GM23338 (cell line): ENCODE measurements at regions not wholly inside any gene's neighbourhood (a gene's known extent, or its start where the extent isn't known, plus 50 kb on each side); places are given as distances from the start of the nearest gene placed in this dataset.
"Not testable (repeated sequence)": the region's sequence is repeated elsewhere in the genome, so short reads cannot be mapped to it uniquely, and the experiment has no call there.

Experiments
- ATAC-seq: fragments of 200-7000 bp; cut with Tn5 transposase; 3 replicates; pipeline ENCODE4 v1.9.1; 2020
- DNase-seq: peaks from one replicate; pipeline ENCODE4 v3.0.0-alpha.2; 2015; ENCODE audit warnings: low spot score
- H2AFZ ChIP-seq: fragments of 200-600 bp; sonication (generic); 2 replicates; pipeline ENCODE4 v1.8.0; 2016; ENCODE audit warnings: antibody characterized with exemption, mild to moderate bottlenecking, moderate library complexity
- H3F3A ChIP-seq: fragments of 200-600 bp; sonication (generic); replicated peaks from 2 replicates; pipeline ENCODE4 v1.8.0; 2017; ENCODE audit warnings: antibody characterized with exemption, mixed run types, low read depth
- H3K27ac ChIP-seq: fragments of 200-600 bp; sonication (generic); 2 replicates; pipeline ENCODE4 v1.6.1; 2016; ENCODE audit warnings: low read depth
- H3K27me3 ChIP-seq: fragments of 200-600 bp; sonication (generic); 2 replicates; pipeline ENCODE4 v1.8.0; 2016; ENCODE audit warnings: mild to moderate bottlenecking, mixed run types, moderate library complexity; ENCODE audit not compliant: insufficient read depth
- H3K36me3 ChIP-seq: fragments of 200-600 bp; sonication (generic); 2 replicates; pipeline ENCODE4 v1.8.0; 2016; ENCODE audit warnings: mild to moderate bottlenecking; ENCODE audit not compliant: insufficient read depth
- H3K4me1 ChIP-seq: fragments of 200-600 bp; sonication (generic); 2 replicates; pipeline ENCODE4 v1.8.0; 2016; ENCODE audit warnings: mild to moderate bottlenecking, moderate library complexity; ENCODE audit not compliant: insufficient read depth
- H3K4me2 ChIP-seq: fragments of 200-600 bp; sonication (generic); 2 replicates; pipeline ENCODE4 v1.7.1; 2017; ENCODE audit warnings: mixed run types
- H3K4me3 ChIP-seq: fragments of 200-600 bp; sonication (generic); 2 replicates; pipeline ENCODE4 v1.6.1; 2016; ENCODE audit warnings: mixed run types
- H3K79me2 ChIP-seq: fragments of 200-600 bp; sonication (generic); replicated peaks from 2 replicates; pipeline ENCODE4 v1.8.0; 2017; ENCODE audit warnings: mild to moderate bottlenecking; ENCODE audit not compliant: insufficient read depth
- H3K9me2 ChIP-seq: fragments of 200-600 bp; sonication (generic); 2 replicates; pipeline ENCODE4 v1.8.0; 2017; ENCODE audit not compliant: insufficient read depth
- H4K20me1 ChIP-seq: fragments of 200-600 bp; sonication (generic); replicated peaks from 2 replicates; pipeline ENCODE4 v1.8.0; 2017; ENCODE audit warnings: mild to moderate bottlenecking; ENCODE audit not compliant: insufficient read depth
- H3K27ac Mint-ChIP-seq: 2 replicates; pipeline ENCODE4 v1.8.0; 2020; ENCODE audit warnings: inconsistent platforms, mild to moderate bottlenecking, moderate library complexity, mixed read lengths
- H3K27me3 Mint-ChIP-seq: 3 replicates; pipeline ENCODE4 v1.8.0; 2022; ENCODE audit warnings: low read depth, mild to moderate bottlenecking, moderate library complexity, mixed read lengths, inconsistent platforms; ENCODE audit not compliant: insufficient read depth, poor library complexity
- H3K36me3 Mint-ChIP-seq: 3 replicates; pipeline ENCODE4 v1.8.0; 2021; ENCODE audit warnings: low read depth, mild to moderate bottlenecking, inconsistent platforms, moderate library complexity, mixed read lengths
- H3K4me1 Mint-ChIP-seq: 3 replicates; pipeline ENCODE4 v1.8.0; 2020; ENCODE audit warnings: mild to moderate bottlenecking, inconsistent platforms, mixed read lengths
- H3K4me3 Mint-ChIP-seq: 3 replicates; pipeline ENCODE4 v1.8.0; 2021; ENCODE audit warnings: moderate library complexity, mild to moderate bottlenecking, inconsistent platforms, mixed read lengths
- H3K9me3 Mint-ChIP-seq: 3 replicates; pipeline ENCODE4 v1.8.0; 2020; ENCODE audit warnings: moderate library complexity, mild to moderate bottlenecking, inconsistent platforms, mixed read lengths
- CTCF ChIP-seq, 2 experiments: fragments of 200-600 bp in 1 of 2; sonication (generic) in 1 of 2; conservative IDR thresholded peaks; 2 replicates each; pipeline versions ENCODE4 v1.5.1 to v1.6.1; 2016 to 2017; ENCODE audit warnings: antibody characterized with exemption in 2 of 2, low read depth in 2 of 2, mild to moderate bottlenecking in 2 of 2, moderate library complexity in 1 of 2
- ETS1 ChIP-seq: IDR thresholded peaks from 2 replicates; pipeline ENCODE4 v1.6.1; 2016; ENCODE audit warnings: antibody characterized with exemption
- EZH2 ChIP-seq: fragments of 200-600 bp; sonication (generic); IDR thresholded peaks from one replicate; pipeline ENCODE4 v1.8.0; 2017; ENCODE audit warnings: antibody characterized with exemption, mild to moderate bottlenecking, low read depth; ENCODE audit not compliant: unreplicated experiment
- EZH2phosphoT487 ChIP-seq: fragments of 200-600 bp; sonication (generic); IDR thresholded peaks from one replicate; pipeline ENCODE4 v1.8.1; 2018; ENCODE audit warnings: antibody characterized with exemption; ENCODE audit not compliant: unreplicated experiment
- JUNB ChIP-seq: IDR thresholded peaks from one replicate; pipeline ENCODE4 v1.6.1; 2016; ENCODE audit warnings: antibody characterized with exemption; ENCODE audit not compliant: unreplicated experiment
- NANOG ChIP-seq: IDR thresholded peaks from 2 replicates; pipeline ENCODE4 v1.6.1; 2016; ENCODE audit warnings: antibody characterized with exemption, borderline replicate concordance
- POLR2AphosphoS5 ChIP-seq: IDR thresholded peaks from 2 replicates; pipeline ENCODE4 v1.6.1; 2016; ENCODE audit warnings: antibody characterized with exemption, low read depth
- REST ChIP-seq: IDR thresholded peaks from one replicate; pipeline ENCODE4 v1.6.1; 2018; ENCODE audit warnings: antibody characterized with exemption; ENCODE audit not compliant: unreplicated experiment
- STAT1 ChIP-seq: IDR thresholded peaks from one replicate; pipeline ENCODE4 v1.6.1; 2016; ENCODE audit warnings: antibody characterized with exemption; ENCODE audit not compliant: unreplicated experiment
- ZNF114 ChIP-seq: fragments of 250-450 bp; sonication (Bioruptor Pico); IDR thresholded peaks from 2 replicates; pipeline ENCODE4 v1.5.0; 2020; ENCODE audit warnings: mild to moderate bottlenecking, moderate library complexity
- ZNF331 ChIP-seq: fragments of 250-450 bp; sonication (Bioruptor Pico); IDR thresholded peaks from 2 replicates; pipeline ENCODE4 v1.5.0; 2020; ENCODE audit warnings: low read depth, mild to moderate bottlenecking, moderate library complexity

DNA sequence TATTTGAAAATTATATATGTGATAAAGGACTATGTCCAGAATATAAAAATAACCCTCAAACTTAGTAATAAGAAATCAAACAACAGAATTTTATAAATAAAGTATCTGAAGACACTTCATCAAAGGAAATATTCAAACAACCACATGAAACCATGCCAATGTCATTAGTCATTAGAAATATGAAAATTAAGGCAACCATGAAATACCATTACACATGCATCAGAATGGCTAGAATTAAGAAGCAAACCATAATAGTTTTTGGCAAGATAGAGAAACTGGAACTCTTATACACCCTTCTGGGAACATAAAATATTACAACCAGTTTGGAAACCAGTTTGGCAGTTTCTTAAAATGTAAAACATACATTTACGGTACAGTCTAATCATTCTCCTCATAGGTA, 137.2 kb upstream of the ADGRB3 start:
- Histone ChIP-seq H3K27me3 (no peaks in the 10 kb centered on the region), H2AFZ (no peak overlapping the region), H3K4me1 (no peaks in the 10 kb centered on the region), H3K9me2 (no peaks in the 10 kb centered on the region), H3K27ac (no peak overlapping the region), H3K4me2 (no peak overlapping the region), H3K36me3 (no peaks in the 10 kb centered on the region), H3K79me2 (no peaks in the 10 kb centered on the region), H3F3A (no peaks in the 10 kb centered on the region), H4K20me1 (no peaks in the 10 kb centered on the region), H3K4me3 (no peak overlapping the region)
- Mint-ChIP-seq H3K9me3 (0 out of 3 replicates have a peak, but pooled peaks cover 8% of the 10 kb centered on the region), H3K4me1 (no peaks in the 10 kb centered on the region), H3K36me3 (no peaks in the 10 kb centered on the region), H3K27me3 (no peaks in the 10 kb centered on the region), H3K4me3 (no peak overlapping the region), H3K27ac (no peak overlapping the region)
- TF ChIP-seq ZNF331 (CRISPR knock-in tag) (no peak), NANOG (no peak), ETS1 (no peak), JUNB (no peak), EZH2phosphoT487 (no peak)
- ATAC-seq (no peak), DNase-seq (no peak)

GRCh38 chr6:68494880-68495279, 140.2 kb upstream of the ADGRB3 start:
- DNase-seq, result not testable (repeated sequence)

GRCh38 chr6:68476611-68477010, 158.5 kb upstream of the ADGRB3 start:
- Histone ChIP-seq H3F3A (no peaks in the 10 kb centered on the region), H3K79me2 (no peaks in the 10 kb centered on the region), H3K36me3 (no peaks in the 10 kb centered on the region), H3K27ac (no peak overlapping the region), H2AFZ (0 out of 2 replicates have a peak overlapping the region, but pooled peaks have one; percentile 19), H3K4me1 (peaks cover 10% of the 10 kb centered on the region), H3K4me3 (no peak overlapping the region), H3K27me3 (no peaks in the 10 kb centered on the region), H3K4me2 (no peak overlapping the region), H4K20me1 (no peaks in the 10 kb centered on the region), H3K9me2 (no peaks in the 10 kb centered on the region)
- no peaks in the 10 kb centered on the region for H3K27me3 Mint-ChIP-seq
- H3K27ac Mint-ChIP-seq, result peak overlapping the region; percentile 88
- DNase-seq, result peak; percentile 13
- H3K9me3 Mint-ChIP-seq, result no peaks in the 10 kb centered on the region
- H3K4me3 Mint-ChIP-seq, result no peak overlapping the region
- H3K4me1 Mint-ChIP-seq, result peaks cover 20% of the 10 kb centered on the region; the same call in 2 of the 3 replicates
- H3K36me3 Mint-ChIP-seq, result no peaks in the 10 kb centered on the region
- ATAC-seq, result no peak
- TF ChIP-seq CTCF (conservative IDR thresholded peaks at IDR 0.05; ENCODE audit: low read depth in 2 of 2) (no peak), STAT1 (no peak), ZNF114 (CRISPR knock-in tag) (no peak), EZH2 (no peak), REST (no peak), POLR2AphosphoS5 (no peak), ZNF331 (CRISPR knock-in tag) (no peak)

More at GRCh38 chr6:68494880-68495279, 140.2 kb upstream of the ADGRB3 start:
- not testable (repeated sequence) for H3K9me2 ChIP-seq, H3K27ac Mint-ChIP-seq, H3K9me3 Mint-ChIP-seq, H3K36me3 ChIP-seq, H3K4me1 Mint-ChIP-seq, H4K20me1 ChIP-seq, ATAC-seq, H3K27me3 ChIP-seq, H3K36me3 Mint-ChIP-seq, H3K4me2 ChIP-seq, H3K4me3 Mint-ChIP-seq, H3K79me2 ChIP-seq, H3F3A ChIP-seq, H3K4me3 ChIP-seq, H3K27me3 Mint-ChIP-seq, H3K27ac ChIP-seq, H3K4me1 ChIP-seq
- 0 out of 2 replicates have a peak overlapping the region, but pooled peaks have one; percentile 44 for H2AFZ ChIP-seq
